GM21423 (cell line): ENCODE measurements at regions not wholly inside any gene's neighbourhood (a gene's known extent, or its start where the extent isn't known, plus 50 kb on each side); places are given as distances from the start of the nearest gene placed in this dataset.
A peak's percentile ranks its signal among the peaks of the same experiment; 100 is the strongest.
"Not testable (repeated sequence)": the region's sequence is repeated elsewhere in the genome, so short reads cannot be mapped to it uniquely, and the experiment has no call there.

Source experiments
- ATAC-seq: cut with Tn5 transposase; IDR thresholded peaks from one replicate; pipeline ENCODE4 v1.9.1; 2021; ENCODE audit warnings: mild to moderate bottlenecking, moderate library complexity; ENCODE audit not compliant: unreplicated experiment

GRCh38 chr18:71030085-71030484 is 741.2 kb downstream of the SOCS6 start:
- not testable (repeated sequence) for ATAC-seq

GRCh38 chr18:71028285-71028762 is 739.5 kb downstream of the SOCS6 start:
- no peak for ATAC-seq

GRCh38 chr18:71027531-71027930 is 738.7 kb downstream of the SOCS6 start:
- ATAC-seq, result no peak

- ATAC-seq, result no peak
These were observed 736.8 kb downstream of the SOCS6 start for GRCh38 chr18:71025505-71026225.

- no peak for ATAC-seq
These were observed 733.5 kb downstream of the SOCS6 start for GRCh38 chr18:71022389-71022788.

- ATAC-seq, result no peak
These were observed 732.2 kb downstream of the SOCS6 start for GRCh38 chr18:71021030-71021362.

- no peak for ATAC-seq
These were observed 731.6 kb downstream of the SOCS6 start for GRCh38 chr18:71020342-71021029.

GRCh38 chr18:71018816-71019215 is 730.0 kb downstream of the SOCS6 start:
- ATAC-seq, result no peak

- ATAC-seq, result no peak
These were observed 723.9 kb downstream of the SOCS6 start for GRCh38 chr18:71012789-71013188.

- peak; percentile 68 for ATAC-seq
These were observed 722.5 kb downstream of the SOCS6 start for GRCh38 chr18:71011389-71011788.

GRCh38 chr18:71008257-71008656 is 719.4 kb downstream of the SOCS6 start:
- ATAC-seq, result no peak

GRCh38 chr18:71001597-71001996 is 712.8 kb downstream of the SOCS6 start:
- ATAC-seq, result no peak

GRCh38 chr18:70998490-70998889 is 709.6 kb downstream of the SOCS6 start:
- ATAC-seq, result no peak

GRCh38 chr18:70994116-70994515 is 705.3 kb downstream of the SOCS6 start:
- ATAC-seq, result no peak

GRCh38 chr18:70991577-70991976 is 702.7 kb downstream of the SOCS6 start:
- ATAC-seq, result no peak

- no peak for ATAC-seq
These were observed 697.1 kb downstream of the SOCS6 start for GRCh38 chr18:70985948-70986347.

- ATAC-seq, result no peak
These were observed 693.4 kb downstream of the SOCS6 start for GRCh38 chr18:70982292-70982691.

GRCh38 chr18:70981400-70982140 is 692.7 kb downstream of the SOCS6 start:
- no peak for ATAC-seq

GRCh38 chr18:70973626-70974025 is 684.8 kb downstream of the SOCS6 start:
- ATAC-seq, result no peak

- no peak for ATAC-seq
These were observed 677.6 kb downstream of the SOCS6 start for GRCh38 chr18:70966419-70966818.

- ATAC-seq, result no peak
These were observed 673.1 kb downstream of the SOCS6 start for GRCh38 chr18:70961939-70962338.

GRCh38 chr18:70956554-70956953 is 667.7 kb downstream of the SOCS6 start:
- ATAC-seq, result no peak
